HepG2 (cell line): ENCODE measurements at regions not wholly inside any gene's neighbourhood (a gene's known extent, or its start where the extent isn't known, plus 50 kb on each side); places are given as distances from the start of the nearest gene placed in this dataset.

Experiments used
- ATF2 ChIP-seq: sonication (generic); formaldehyde crosslinking; IDR thresholded peaks from 2 replicates; pipeline ENCODE4 v1.4.0; 2020; ENCODE audit warnings: missing genetic modification reagents
- ATF3 ChIP-seq: sonication (generic); formaldehyde crosslinking; IDR thresholded peaks from 2 replicates; pipeline ENCODE4 v1.4.0; 2020; ENCODE audit warnings: missing genetic modification reagents
- ISX ChIP-seq: sonication (generic); formaldehyde crosslinking; conservative IDR thresholded peaks from 2 replicates; pipeline ENCODE4 v1.5.0; 2020; ENCODE audit warnings: missing genetic modification reagents
- NFIB ChIP-seq: sonication (generic); formaldehyde crosslinking; IDR thresholded peaks from 2 replicates; pipeline ENCODE4 v1.9.0; 2021; ENCODE audit warnings: missing genetic modification reagents, mild to moderate bottlenecking, borderline replicate concordance
- NR1H2 ChIP-seq: sonication (generic); formaldehyde crosslinking; IDR thresholded peaks from 2 replicates; pipeline ENCODE4 v1.8.1; 2022; ENCODE audit warnings: low read depth, missing genetic modification reagents, borderline replicate concordance
- ZNF468 ChIP-seq: sonication (generic); formaldehyde crosslinking; IDR thresholded peaks from 2 replicates; pipeline ENCODE4 v1.8.0; 2022; ENCODE audit warnings: mild to moderate bottlenecking, moderate library complexity, missing genetic modification reagents

GRCh38 chr1:66436378-66437135 lies 97.4 kb upstream of the SGIP1 start:
- no peak for TF ChIP-seq ISX
- no peak for TF ChIP-seq NR1H2 (CRISPR knock-in tag)
- TF ChIP-seq ATF3 (CRISPR knock-in tag): no peak
- TF ChIP-seq ZNF468: no peak
- no peak for TF ChIP-seq ATF2 (CRISPR knock-in tag)
- TF ChIP-seq NFIB (CRISPR knock-in tag): no peak
